ENCODE measurements at regions not wholly inside any gene's neighbourhood (a gene's known extent, or its start where the extent isn't known, plus 50 kb on each side); places are given as distances from the start of the nearest gene placed in this dataset.

DNA sequence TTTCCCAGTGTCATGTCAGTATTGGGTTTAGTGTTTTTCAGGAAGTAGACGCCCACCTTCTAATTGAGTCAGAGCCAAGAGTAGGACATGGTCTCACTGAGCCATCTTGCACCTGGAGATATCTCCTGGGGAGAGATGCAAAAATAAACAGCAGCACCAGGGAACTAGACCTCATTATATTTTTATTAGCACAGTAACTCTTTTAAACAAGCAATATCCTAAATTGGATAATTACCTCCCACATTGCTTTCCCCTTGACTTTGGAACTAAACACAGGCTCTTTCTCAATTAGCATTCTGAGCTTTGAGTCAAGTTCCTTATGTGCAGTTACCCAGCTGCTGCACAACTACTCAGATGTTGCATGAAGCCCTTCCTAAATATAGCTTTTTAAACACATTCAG, 175.4 kb downstream of the IBTK start:
- DNase-seq (ENCODE audit: low read depth in 2 of 2): no peak

DNA sequence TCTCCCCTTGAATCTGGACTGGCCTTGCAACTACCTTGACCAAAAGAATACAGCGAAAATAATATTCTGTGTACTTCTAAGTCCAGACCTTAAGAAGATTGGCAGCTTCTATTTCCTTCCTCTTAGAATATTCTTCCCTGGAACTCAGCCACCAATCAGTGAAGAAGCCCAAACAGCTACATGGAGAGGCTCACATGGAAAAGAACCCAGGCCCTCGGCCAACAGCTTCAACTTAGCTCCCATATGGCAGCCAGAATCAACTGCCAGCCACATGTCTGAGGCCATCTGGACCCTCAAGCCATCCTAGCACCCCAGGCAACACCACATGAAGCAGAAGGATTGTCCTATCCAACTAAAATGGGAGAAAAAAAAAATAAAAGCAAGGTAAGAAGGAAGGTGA, 178.8 kb downstream of the IBTK start:
- no peak for DNase-seq (ENCODE audit: low read depth in 2 of 2)

DNA sequence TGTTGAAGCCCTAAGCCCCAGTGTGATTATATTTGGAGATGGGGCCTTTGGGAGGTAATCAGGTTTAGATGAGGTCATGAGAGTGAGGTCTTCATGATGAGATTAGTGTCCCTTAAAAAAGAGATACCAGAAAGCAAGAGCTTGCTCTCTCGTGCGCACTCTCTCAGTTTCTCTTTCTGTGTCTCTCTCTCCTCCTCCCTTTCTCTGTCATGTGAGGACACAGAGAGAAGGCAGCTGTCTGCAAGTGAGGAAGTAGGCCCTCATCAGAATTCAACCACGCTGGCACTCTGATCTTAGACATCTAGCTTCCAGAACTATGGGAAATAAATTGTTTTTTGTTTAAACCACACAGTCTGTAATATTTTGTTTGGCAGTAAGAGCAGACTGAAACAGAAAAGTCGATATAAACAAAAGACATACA, 180.5 kb downstream of the IBTK start:
- peak; percentile 5 to 76 for DNase-seq (ENCODE audit: low read depth in 2 of 2)

DNA sequence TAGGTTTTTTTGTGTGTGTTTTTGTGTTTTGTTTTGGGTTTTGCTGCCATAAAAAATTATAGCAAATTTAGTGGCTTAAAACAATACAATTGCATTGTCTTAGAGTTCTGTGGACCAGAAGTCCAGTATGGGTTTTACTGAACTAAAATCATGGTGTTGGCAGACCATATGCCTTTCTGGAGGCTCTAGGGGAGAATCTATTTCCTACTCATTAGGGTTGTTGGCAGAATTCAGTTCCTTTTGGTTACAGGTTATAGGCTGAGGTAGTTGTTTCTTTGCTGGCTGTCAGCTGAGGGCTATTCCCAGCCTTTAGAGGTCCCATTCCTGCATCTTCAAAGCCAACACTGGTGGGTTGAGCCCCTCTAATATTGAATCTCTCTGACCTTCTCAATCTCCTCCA, 181.3 kb downstream of the IBTK start:
- no peak for DNase-seq (ENCODE audit: low read depth in 2 of 2)

DNA sequence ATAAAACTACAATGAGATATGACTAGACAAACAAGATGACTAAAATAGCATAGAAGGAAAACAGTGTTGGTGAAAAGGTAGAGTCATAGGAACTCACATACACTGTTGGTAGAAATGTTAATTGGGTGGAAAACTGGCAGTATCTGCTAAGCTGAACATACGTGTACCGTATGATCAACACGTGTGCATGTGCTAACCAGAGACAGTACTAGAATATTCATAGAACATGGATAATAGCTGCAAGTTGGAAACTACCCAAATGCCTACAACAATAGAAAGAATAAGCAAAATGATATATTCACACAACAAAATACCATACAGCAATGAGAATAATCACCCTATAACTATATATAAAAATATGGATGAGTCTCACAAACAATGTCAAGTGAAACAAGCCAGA, 184.0 kb downstream of the IBTK start:
- no peak for DNase-seq (ENCODE audit: low read depth in 2 of 2)

DNA sequence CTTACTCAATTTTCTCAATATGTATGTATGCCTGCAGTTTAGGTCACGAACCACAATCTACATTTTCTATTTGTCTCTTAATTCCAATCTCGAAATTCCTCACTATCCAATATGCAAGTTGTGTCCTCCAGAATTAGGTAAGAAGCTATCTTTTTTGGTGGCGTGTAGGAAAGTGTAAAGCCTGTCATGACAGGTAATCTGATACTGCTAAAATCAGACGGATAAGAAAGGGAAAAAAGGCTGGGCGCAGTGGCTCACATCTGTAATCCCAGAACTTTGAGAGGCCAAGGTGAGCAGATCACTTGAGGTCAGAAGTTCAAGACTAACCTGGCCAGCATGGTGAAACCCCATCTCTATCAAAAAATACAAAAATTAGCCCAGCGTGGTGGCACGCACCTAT, 185.3 kb downstream of the IBTK start:
- no peak for DNase-seq (ENCODE audit: low read depth in 2 of 2)

DNA sequence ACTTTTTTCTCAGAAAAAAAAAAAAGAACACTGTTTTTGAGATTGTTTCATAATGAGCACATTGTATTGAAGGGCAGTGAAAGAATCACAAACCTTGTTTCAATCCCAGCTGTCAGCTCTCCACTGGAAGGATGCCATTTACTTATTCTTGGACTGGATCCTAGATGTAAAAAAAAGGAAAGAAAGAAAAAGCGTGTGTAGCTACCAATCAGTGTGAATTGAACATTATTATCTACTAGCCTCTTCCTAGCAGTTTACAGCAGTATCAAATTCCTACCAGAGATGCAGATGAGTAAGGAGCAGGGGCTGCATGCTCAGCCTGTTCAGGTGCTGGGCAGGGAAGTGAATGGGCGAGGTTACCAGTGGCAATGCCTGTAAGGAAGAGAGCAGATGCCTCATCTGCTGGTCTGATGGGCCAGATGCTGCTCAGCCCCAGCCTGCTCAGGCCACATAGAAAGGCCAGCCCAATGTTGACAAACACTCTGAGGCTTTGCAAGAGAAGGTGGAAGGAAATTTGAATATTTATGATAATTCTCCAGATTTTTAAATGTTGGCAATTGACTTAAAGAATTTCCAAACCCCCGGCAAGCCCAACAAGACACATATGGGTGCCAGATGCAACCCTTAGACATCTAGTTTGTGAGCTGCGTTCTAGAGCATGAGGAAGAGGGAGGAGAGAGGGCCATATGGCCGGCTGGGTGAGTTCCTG, 189.5 kb downstream of the IBTK start:
- DNase-seq (ENCODE audit: low read depth in 2 of 2): peak; percentile 29 to 67

DNA sequence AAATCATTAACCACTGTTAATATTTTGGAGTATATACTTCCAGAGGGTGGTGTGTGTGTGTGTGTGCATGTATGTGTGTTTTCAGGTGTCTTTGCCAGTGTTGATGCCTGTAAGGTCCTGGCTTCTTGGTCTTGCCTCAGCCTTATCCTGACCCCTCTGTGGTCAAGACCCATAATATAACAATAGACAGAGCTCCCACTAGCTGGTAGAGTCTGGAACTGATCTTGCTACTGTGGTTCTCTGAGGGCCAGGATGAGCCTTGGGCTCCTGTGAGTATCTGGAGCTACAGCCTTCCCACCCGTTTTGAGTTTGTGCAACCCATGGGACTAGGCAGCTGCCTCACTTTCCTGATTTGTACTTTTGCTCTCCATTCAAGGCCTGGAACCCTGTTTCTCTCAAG, 191.0 kb downstream of the IBTK start:
- DNase-seq (ENCODE audit: low read depth in 2 of 2): no peak

DNA sequence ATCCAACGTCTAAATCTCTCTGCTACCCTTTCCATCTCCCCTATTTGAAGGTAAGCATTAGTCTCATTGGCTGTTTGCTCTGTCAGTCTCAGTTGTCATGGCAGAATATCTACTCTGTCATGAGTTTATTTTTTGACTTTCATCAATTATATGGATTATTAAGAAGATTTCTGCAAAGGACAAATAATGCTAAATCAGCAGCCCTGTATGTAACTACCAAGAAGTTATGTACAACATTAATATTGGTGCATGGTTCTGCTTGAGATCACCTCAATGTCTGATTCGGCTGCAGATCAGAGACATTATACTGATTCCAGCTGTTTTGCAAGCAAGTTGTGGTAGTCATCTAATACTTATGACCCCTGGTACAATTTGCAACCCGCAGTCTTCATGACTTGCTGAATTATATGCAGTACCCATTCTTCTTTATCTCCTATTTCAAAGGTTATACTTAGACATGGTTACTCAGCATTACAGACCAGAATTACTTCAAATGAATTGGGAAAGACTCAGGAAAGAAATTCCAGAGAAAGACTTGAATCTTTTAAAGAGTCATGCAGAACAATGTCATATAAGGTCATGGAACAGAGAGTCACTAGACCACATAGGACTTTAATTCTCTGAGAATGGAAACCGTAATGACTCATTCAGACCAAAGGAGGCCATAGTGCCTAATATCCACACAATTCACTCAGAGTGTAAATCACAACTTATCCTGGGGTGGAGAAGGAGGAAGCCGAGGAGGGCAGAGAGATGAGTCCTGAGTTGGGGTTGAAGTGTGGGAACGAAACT, 201.4 kb downstream of the IBTK start:
- DNase-seq (ENCODE audit: low read depth in 2 of 2): no peak

DNA sequence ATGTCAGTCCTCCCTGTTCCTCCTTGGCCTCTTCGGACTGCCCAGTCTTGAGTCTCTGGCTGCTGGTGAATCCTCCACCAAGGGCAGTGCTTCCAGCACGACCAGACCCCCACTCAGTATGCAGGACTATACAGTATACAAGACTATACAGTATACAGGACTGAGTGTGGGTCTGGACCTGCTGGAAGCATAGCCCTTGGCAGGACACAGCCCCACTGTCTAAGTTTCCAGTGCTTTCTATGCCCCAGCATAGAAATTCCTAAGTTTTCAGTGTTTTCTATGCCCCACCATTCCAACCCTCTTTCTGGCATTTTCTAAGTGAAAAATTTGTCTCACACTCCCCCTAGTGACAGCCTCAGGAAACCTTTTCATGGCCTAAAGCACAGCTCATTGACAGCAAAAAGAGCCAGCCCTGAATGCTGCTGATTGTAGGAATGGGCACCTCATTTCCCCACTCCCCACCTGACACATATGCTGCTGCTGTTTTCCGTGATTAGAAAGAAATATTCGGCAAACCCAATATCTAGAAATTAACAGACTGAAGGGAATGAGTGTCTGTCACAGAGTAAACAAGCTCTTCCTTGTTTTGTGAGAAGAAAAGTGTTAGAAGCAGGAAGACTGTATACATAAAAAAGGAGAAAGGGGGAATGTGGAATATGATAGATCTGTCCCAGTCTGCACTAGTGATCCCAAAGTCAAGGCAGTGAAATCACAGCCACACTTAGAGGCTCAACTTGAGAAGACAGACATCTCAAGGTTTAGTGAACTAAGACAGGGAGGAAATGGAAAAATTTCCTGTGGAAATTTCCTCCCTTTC, 206.9 kb downstream of the IBTK start:
- DNase-seq (ENCODE audit: low read depth in 2 of 2): peak; percentile 61 to 76

DNA sequence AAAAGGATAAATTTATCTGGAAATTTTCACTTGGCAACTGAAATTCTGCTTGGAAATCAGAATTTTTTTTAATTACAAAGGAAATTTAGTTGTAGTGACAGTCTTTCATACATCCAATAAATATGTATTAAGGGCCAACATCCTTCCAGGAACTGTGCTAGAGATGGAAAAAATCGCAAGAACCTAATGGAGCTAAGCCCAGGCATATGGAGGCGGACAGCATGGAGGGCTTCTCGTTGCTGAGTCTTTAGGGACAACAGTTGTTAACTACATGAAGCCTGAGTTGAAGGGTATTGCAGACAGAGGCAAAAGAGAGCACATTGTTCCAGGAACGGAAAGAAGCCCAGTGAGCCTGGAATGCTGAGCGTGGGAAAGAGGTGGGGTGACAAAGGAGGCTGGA, 208.9 kb downstream of the IBTK start:
- no peak for DNase-seq (ENCODE audit: low read depth in 2 of 2)

DNA sequence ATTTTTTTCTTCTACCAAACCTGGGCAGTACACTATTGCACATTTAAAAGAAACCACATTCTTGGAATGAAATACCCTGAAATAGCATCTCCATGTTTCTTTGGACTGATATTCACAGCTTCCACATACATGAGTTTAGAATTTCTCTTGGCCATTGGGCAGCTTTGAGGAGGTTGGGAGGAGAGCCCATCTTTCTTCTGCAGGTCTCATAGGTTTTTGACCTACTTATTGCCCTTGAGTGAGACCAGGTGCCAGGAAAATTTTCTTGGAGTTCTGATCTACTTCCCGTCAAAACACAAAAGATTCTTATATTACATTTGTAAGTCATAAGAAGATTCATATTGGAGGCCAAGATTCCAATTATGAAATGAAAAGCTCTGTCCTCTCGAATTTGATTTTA, 212.0 kb downstream of the IBTK start:
- DNase-seq (ENCODE audit: low read depth in 2 of 2): no peak

DNA sequence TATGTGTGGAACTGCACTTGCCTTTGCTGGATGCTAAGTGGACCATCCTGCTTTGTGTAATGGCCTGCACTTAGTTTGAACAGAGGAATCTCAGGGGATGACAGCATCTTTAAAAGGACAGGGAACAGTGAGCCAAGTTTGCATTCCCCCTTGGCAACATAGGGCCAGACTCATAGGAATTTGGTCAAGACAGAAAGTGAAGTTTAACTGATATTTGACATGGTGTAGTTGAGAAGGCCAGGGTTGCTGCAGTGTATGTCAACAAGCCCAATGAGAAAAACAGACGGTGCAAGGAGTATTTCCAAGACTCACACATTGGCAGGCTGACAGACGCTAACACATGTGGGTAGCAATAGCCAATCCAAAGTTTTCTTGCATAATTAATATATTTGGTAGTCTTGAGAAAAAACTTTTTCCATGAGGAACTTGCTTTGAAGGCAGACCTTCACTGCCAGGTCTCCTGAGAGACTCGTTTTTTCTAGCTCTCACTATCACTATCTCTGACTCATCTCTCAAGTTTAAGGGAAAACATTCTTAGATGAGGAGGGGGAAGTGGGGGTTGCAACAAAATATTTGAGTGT, 213.8 kb downstream of the IBTK start:
- DNase-seq (ENCODE audit: low read depth in 2 of 2): no peak

DNA sequence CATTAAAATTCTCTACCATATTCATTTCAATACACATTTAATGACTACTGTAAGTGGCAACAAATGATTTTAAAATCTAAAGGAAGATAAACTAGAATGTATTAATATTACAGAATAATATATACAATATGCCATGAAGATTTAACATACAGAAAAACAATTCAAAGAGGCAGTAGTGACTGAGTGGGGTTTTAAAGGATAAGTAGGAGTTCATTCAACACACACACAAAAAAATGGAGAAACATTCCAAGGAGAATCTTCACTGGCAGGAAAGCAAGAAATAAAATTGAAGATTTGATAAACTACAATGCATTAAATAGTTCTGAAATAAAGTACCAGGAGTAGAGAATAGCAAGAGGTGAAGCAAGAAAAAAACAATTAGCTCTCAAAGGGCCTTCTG, 215.1 kb downstream of the IBTK start:
- no peak for DNase-seq (ENCODE audit: low read depth in 2 of 2)

DNA sequence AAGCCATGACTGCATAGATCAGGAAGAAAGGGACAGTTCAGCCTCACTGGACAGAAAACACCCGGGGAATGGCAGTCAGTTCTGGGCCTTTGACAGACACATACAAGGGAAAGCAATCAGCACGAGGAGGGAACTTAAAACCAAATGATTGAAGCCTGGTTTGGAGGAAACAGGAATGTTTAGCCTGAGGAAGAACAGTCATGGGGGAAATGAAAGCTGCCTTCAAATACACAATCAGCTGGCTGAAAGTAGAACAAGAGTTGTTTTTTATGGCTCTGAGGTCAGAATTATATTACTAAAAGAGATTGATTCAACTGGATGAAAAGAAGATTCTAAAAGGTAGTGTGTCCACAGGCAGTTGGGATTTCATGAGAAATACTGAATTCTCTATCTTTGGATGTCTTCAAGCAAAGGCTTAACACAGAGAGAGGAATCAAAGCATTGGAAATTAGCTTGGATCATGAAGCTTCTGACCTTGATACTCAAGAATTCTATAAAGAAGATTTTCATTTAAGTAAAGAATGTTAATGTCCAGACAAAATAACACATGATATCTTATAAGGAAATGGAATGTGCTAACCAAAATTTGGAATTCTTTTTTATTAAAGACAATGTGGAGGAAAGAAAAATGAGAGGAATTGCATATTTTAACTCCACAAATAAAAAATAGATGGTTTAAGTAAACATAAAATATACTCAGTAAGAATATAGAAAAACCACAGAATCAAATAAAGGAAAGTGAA, 216.6 kb downstream of the IBTK start:
- DNase-seq (ENCODE audit: low read depth in 2 of 2): peak; percentile 32 to 74

DNA sequence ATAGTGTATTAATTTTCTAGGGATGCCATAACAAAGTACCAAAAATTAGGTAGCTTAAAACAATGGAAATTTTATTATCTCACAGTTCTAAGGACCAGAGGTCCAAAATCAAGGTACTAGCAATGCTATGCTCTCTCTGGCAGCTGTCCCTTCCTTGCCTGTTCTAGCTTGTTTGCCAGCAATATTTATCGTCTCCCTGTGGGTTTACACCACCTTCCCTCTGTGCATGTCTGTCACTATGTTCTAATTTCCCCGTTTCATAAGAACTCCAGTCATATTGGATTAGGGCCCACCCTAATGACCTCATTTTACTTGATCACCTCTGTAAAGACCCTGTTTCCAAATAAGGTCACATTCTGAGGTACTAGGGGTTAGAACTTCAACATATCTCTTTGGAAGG, 217.2 kb downstream of the IBTK start:
- no peak for DNase-seq (ENCODE audit: low read depth in 2 of 2)

DNA sequence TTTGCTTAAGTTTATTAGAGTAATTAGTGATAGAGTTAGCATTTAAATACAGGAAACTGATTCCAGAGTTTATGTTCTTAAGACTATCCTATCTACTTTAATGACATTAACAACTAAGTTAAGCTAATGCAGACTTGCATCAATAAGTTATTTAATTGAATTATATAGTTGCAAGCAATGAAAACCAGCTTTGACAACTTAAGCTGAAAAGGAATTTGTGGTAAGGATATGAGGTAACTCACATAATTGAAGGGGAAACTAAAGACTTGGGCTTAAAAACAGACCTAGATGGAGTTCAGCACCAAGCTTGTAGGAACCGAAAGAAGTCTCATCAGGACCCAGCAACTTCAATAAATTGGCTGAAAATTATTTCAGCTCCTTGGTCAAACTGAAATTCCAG, 222.3 kb downstream of the IBTK start:
- DNase-seq (ENCODE audit: low read depth in 2 of 2): no peak

DNA sequence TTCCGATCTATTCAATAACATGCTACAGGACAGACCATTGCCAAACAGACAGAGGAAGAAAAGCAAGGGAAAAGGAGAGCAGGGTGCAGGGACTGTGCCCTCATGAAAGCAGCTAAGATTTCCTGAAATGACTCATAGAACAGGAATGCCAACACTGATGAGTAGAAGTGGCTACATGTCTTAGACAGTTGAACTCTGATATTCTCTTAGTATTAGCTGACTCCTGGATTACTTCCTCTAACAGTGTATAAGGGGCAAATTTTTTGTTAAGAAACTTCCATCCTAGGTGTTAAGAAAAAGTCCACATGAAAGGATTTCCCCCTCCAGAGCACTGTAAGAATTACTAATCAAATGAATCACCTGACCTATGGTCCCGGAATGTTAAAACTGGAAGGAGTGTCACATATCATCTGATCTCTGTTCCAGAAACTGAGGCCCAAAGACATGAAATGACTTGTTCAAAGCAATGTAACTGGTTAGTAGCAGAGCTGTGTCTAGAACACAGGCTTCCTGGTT, 224.9 kb downstream of the IBTK start:
- DNase-seq (ENCODE audit: low read depth in 2 of 2): peak in 1 of 2 donors; percentile 73

DNA sequence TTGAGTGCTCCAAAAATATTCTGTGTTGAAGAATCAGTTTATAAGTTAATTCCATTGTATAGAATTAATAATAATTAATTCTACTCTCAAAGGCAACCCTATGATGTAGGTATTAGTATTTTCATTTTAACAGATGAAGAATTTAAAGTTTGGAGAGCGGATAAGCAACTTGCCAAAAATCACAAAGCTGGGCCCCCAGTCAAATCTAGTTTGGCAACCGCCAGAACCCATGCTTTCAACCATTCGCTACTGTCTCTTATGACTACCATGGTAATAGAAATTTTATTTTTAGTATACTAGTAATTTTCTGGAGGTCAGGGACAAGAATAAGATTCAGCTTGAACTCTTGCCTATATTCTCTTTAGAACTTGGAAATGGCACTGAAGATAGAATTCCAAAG, 229.8 kb downstream of the IBTK start:
- peak in 1 of 2 donors; percentile 23 for DNase-seq (ENCODE audit: low read depth in 2 of 2)

DNA sequence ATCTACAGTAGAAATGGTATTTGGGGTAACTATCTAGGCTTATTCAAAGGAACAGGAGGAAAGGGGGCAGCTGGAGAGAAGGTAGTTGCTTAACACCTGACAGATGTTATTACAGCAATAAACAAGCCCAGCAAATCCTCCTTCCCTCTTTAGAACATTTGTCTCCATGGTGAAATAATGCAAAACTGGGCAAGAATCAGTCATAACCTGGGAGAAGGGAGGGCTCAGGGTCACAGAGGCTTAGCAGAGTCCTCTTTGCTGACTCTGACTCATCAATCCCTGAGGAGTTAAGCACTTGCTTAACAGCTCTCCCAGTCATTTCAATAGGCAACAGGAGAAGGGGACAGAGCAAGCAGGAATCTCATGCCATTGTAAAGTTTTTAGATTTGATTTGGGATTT, 230.3 kb downstream of the IBTK start:
- DNase-seq (ENCODE audit: low read depth in 2 of 2): peak in 1 of 2 donors; percentile 71

DNA sequence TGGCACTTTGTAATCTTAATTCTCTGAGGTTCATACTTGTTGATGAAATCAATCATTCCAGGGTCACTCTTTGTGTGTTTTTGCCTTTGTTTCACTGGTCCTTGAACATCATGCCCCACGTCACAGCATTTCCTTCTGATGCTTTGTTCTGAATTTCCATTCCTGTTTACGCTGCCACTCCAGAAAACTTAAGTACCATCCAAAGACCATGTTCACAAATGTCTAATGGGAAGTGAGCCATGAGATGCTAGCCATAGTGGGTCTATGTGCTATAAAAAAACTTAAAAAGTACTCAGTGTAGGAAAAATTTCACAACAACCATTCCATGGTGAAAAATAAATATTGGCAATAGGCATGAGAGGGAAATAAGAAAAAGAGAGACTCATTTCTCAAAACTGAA, 232.0 kb downstream of the IBTK start:
- peak in 1 of 2 donors; percentile 80 for DNase-seq (ENCODE audit: low read depth in 2 of 2)

Measured in lung microvascular endothelial cell (primary cell).